IMR-90 (cell line): ENCODE measurements at regions not wholly inside any gene's neighbourhood (a gene's known extent, or its start where the extent isn't known, plus 50 kb on each side); places are given as distances from the start of the nearest gene placed in this dataset.

Experiments used
- ATAC-seq: fragments of 200-7000 bp; cut with Tn5 transposase; 2 replicates; pipeline ENCODE4 v1.9.1; 2020; ENCODE audit warnings: low read depth, mild to moderate bottlenecking, moderate library complexity
- BruUV-seq: library from RNA; stranded (reverse); fragments of 400-500 nt; replicated peaks from 2 replicates; lab custom pipeline; 2021; lab: Mats Ljungman, UMichigan
- CTCF ChIA-PET: fragments of 300-600 bp; formaldehyde crosslinking; extraction: SDS; loops from one replicate; lab custom pipeline; 2021; ENCODE audit warnings: antibody characterized with exemption; lab: Yijun Ruan, JAX
- POLR2A ChIA-PET: fragments of 300-600 bp; sonication (Branson Sonifier 250); formaldehyde crosslinking; loops from one replicate; lab custom pipeline; 2022; ENCODE audit warnings: antibody characterized with exemption; ENCODE audit not compliant: unreplicated experiment; lab: Charles Lee
- DNase-seq: peaks from one replicate; pipeline ENCODE4 v3.0.0; 2013
- H2AFZ ChIP-seq: replicated peaks from 2 replicates; pipeline ENCODE3; 2013; ENCODE audit warnings: low read length, mild to moderate bottlenecking; ENCODE audit not compliant: poor library complexity
- H2AK5ac ChIP-seq: 2 replicates; pipeline ENCODE4 v1.6.1; 2013; ENCODE audit warnings: low read depth, low read length, inconsistent platforms
- H2AK9ac ChIP-seq: replicated peaks from 2 replicates; pipeline ENCODE3; 2013; ENCODE audit warnings: mild to moderate bottlenecking, low read depth, low read length, moderate library complexity; ENCODE audit not compliant: poor library complexity
- H2BK120ac ChIP-seq: 2 replicates; pipeline ENCODE4 v1.6.1; 2013; ENCODE audit warnings: low read depth, low read length, inconsistent platforms
- H2BK15ac ChIP-seq: 3 replicates; pipeline ENCODE4 v1.6.1; 2013; ENCODE audit warnings: low read depth, low read length, inconsistent platforms
- H2BK20ac ChIP-seq: 2 replicates; pipeline ENCODE4 v1.6.1; 2013; ENCODE audit warnings: low read depth, mild to moderate bottlenecking, inconsistent platforms, low read length, moderate library complexity
- H2BK5ac ChIP-seq: 2 replicates; pipeline ENCODE4 v1.6.1; 2013; ENCODE audit warnings: mild to moderate bottlenecking, low read depth, low read length, inconsistent platforms; ENCODE audit not compliant: poor library complexity, severe bottlenecking
- H3K14ac ChIP-seq: replicated peaks from 2 replicates; pipeline ENCODE4 v1.6.1; 2013; ENCODE audit warnings: low read depth, low read length, inconsistent platforms
- H3K18ac ChIP-seq: 2 replicates; pipeline ENCODE4 v1.6.1; 2013; ENCODE audit warnings: low read depth, low read length, control low read depth
- H3K23ac ChIP-seq: 2 replicates; pipeline ENCODE4 v1.6.1; 2013; ENCODE audit warnings: low read depth, low read length, inconsistent platforms
- H3K27ac ChIP-seq: 2 replicates; pipeline ENCODE4 v1.5.1; 2013; ENCODE audit warnings: mild to moderate bottlenecking, control low read depth, low read length; ENCODE audit not compliant: insufficient read depth
- H3K27me3 ChIP-seq: 2 replicates; pipeline ENCODE4 v1.6.1; 2013; ENCODE audit warnings: low read length; ENCODE audit not compliant: control insufficient read depth, insufficient read depth
- H3K36me3 ChIP-seq: 2 replicates; pipeline ENCODE4 v1.6.1; 2013; ENCODE audit warnings: low read length, mixed read lengths; ENCODE audit not compliant: control insufficient read depth, insufficient read depth
- H3K4ac ChIP-seq: 2 replicates; pipeline ENCODE4 v1.6.1; 2013; ENCODE audit warnings: low read depth, low read length, inconsistent platforms
- H3K4me1 ChIP-seq: 2 replicates; pipeline ENCODE4 v1.6.1; 2013; ENCODE audit warnings: low read length, mixed read lengths; ENCODE audit not compliant: control insufficient read depth, insufficient read depth
- H3K4me2 ChIP-seq: 2 replicates; pipeline ENCODE4 v1.6.1; 2013; ENCODE audit warnings: low read depth, mild to moderate bottlenecking, control low read depth, low read length, moderate library complexity
- H3K4me3 ChIP-seq: 2 replicates; pipeline ENCODE4 v1.5.1; 2013; ENCODE audit warnings: low read depth, mild to moderate bottlenecking, control low read depth, low read length, moderate library complexity; ENCODE audit not compliant: insufficient read depth
- H3K56ac ChIP-seq: 2 replicates; pipeline ENCODE4 v1.6.1; 2013; ENCODE audit warnings: low read length, inconsistent platforms; ENCODE audit not compliant: insufficient read depth; ENCODE audit errors: extremely low read depth
- H3K79me1 ChIP-seq, 2 experiments: 2 replicates each; pipeline ENCODE4 v1.6.1; 2013; ENCODE audit warnings: low read length in 2 of 2, inconsistent platforms in 1 of 2, low read depth in 1 of 2
- H3K9ac ChIP-seq: 2 replicates; pipeline ENCODE4 v1.6.1; 2013; ENCODE audit warnings: low read depth, low read length, control low read depth
- H3K9me1 ChIP-seq: 2 replicates; pipeline ENCODE4 v1.6.1; 2013; ENCODE audit warnings: low read length, inconsistent platforms; ENCODE audit not compliant: insufficient read depth
- H3K9me3 ChIP-seq: 2 replicates; pipeline ENCODE4 v1.6.1; 2013; ENCODE audit warnings: low read length; ENCODE audit not compliant: control insufficient read depth, insufficient read depth
- H4K20me1 ChIP-seq: 2 replicates; pipeline ENCODE4 v1.6.1; 2013; ENCODE audit warnings: low read length, inconsistent platforms; ENCODE audit not compliant: insufficient read depth
- H4K5ac ChIP-seq: 2 replicates; pipeline ENCODE4 v1.6.1; 2013; ENCODE audit warnings: mild to moderate bottlenecking, low read depth, low read length, control low read depth
- H4K8ac ChIP-seq, 2 experiments: 2 replicates each; pipeline ENCODE4 v1.6.1; 2013; ENCODE audit warnings: low read depth in 2 of 2, low read length in 2 of 2, control low read depth in 1 of 2, inconsistent platforms in 1 of 2
- H4K91ac ChIP-seq: 2 replicates; pipeline ENCODE4 v1.6.1; 2013; ENCODE audit warnings: low read depth, low read length, inconsistent platforms; ENCODE audit not compliant: insufficient read depth
- BHLHE40 ChIP-seq: fragments of 150-350 bp; IDR thresholded peaks from 2 replicates; pipeline ENCODE4 v1.6.1; 2016; ENCODE audit warnings: mild to moderate bottlenecking, low read depth, low read length
- CEBPB ChIP-seq: IDR thresholded peaks from 2 replicates; pipeline ENCODE4 v1.6.1; 2012; ENCODE audit warnings: low read depth, low read length, improper control_type of control experiment
- CHD1 ChIP-seq: IDR thresholded peaks from 2 replicates; pipeline ENCODE4 v1.6.1; 2012; ENCODE audit warnings: low read depth, low read length, improper control_type of control experiment
- CTCF ChIP-seq: conservative IDR thresholded peaks from 2 replicates; pipeline ENCODE4 v1.5.1; 2012; ENCODE audit warnings: mild to moderate bottlenecking, low read depth, low read length, improper control_type of control experiment
- ELK1 ChIP-seq: fragments of 150-350 bp; IDR thresholded peaks from 2 replicates; pipeline ENCODE4 v1.6.1; 2016; ENCODE audit warnings: low read depth, mild to moderate bottlenecking, low read length, moderate library complexity, borderline replicate concordance
- FOS ChIP-seq: fragments of 150-350 bp; IDR thresholded peaks from 2 replicates; pipeline ENCODE4 v1.6.1; 2016; ENCODE audit warnings: low read depth, low read length
- MAFK ChIP-seq: IDR thresholded peaks from 2 replicates; pipeline ENCODE4 v1.6.1; 2012; ENCODE audit warnings: low read depth, low read length, improper control_type of control experiment
- MAZ ChIP-seq: IDR thresholded peaks from 2 replicates; pipeline ENCODE4 v1.6.1; 2012; ENCODE audit warnings: low read depth, mild to moderate bottlenecking, low read length, improper control_type of control experiment, moderate library complexity, borderline replicate concordance
- MXI1 ChIP-seq: IDR thresholded peaks from 2 replicates; pipeline ENCODE4 v1.6.1; 2012; ENCODE audit warnings: low read depth, mild to moderate bottlenecking, low read length, moderate library complexity, borderline replicate concordance
- POLR2A ChIP-seq: IDR thresholded peaks from 2 replicates; pipeline ENCODE4 v1.6.1; 2012; ENCODE audit warnings: mild to moderate bottlenecking, low read depth, low read length
- RAD21 ChIP-seq: IDR thresholded peaks from 2 replicates; pipeline ENCODE4 v1.6.1; 2012; ENCODE audit warnings: low read length, improper control_type of control experiment
- RCOR1 ChIP-seq: IDR thresholded peaks from 2 replicates; pipeline ENCODE4 v1.6.1; 2012; ENCODE audit warnings: mild to moderate bottlenecking, low read length, improper control_type of control experiment; ENCODE audit not compliant: insufficient replicate concordance
- RFX5 ChIP-seq: IDR thresholded peaks from 2 replicates; pipeline ENCODE4 v1.8.0; 2012; ENCODE audit warnings: low read depth, mild to moderate bottlenecking, low read length, moderate library complexity
- SMC3 ChIP-seq: fragments of 150-350 bp; IDR thresholded peaks from 2 replicates; pipeline ENCODE4 v1.6.1; 2016; ENCODE audit warnings: low read depth, mild to moderate bottlenecking, antibody characterized with exemption, low read length, moderate library complexity
- WGBS, 2 experiments: methylation state at CpG; one replicate each; pipeline versions ENCODE4 v1.1.5 to v1.1.7; 2013; ENCODE audit warnings: missing lambda C conversion rate in 2 of 2; ENCODE audit not compliant: insufficient read length in 1 of 2; ENCODE audit errors: extremely low coverage in 2 of 2; 5-methylcytosine and 5-hydroxymethylcytosine counted together
- dilution Hi-C: fragments of 300-500 bp; cut with HindIII; formaldehyde crosslinking; loops from one replicate; pipeline ENCODE4 v1.14.3; 2018; ENCODE audit warnings: low sequenced_read_pairs; ENCODE audit not compliant: unreplicated experiment
- in situ Hi-C: fragments of 300-500 bp; cut with MboI; formaldehyde crosslinking; loops from 3 replicates; pipeline ENCODE4 v1.14.3; 2019; ENCODE audit warnings: low sequenced_read_pairs, inconsistent platforms, mixed read lengths
- intact Hi-C: fragments of 100-400 bp; cut with micrococcal nuclease; formaldehyde crosslinking; loops from 2 replicates; pipeline ENCODE4 v1.10.0; 2022
- TF ChIP-seq, protein P1 (sequence below): fragments of 150-350 bp; IDR thresholded peaks from 2 replicates; pipeline ENCODE4 v1.6.1; 2017; ENCODE audit warnings: mild to moderate bottlenecking, antibody characterized with exemption, low read length, low read depth

DNA sequence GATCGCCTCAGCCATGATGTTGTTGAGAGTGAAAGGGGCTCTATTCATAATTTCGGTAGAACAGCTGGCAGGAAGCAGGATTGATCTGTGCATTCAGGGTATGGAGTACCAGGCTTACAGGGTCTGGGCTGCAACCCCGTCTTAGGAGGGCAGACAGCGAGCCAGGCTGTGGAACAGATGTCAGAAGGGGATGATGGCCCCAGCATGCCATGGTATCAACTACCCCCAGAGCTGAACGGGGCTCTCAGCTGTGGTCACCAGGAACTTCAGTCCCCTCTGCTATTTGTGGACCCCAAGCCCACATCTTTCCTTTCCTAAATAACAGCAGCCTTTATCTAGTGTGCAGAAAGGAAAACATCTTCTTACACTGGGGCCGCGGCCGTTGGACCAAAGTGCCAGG is 422.2 kb upstream of the SALL3 start:
- Histone ChIP-seq H2AFZ (no peak overlapping the region), H3K56ac (no peak overlapping the region), H2BK120ac (no peak overlapping the region), H2AK9ac (no peak overlapping the region), H2BK20ac (no peak overlapping the region), H4K5ac (no peak overlapping the region), H2BK5ac (no peak overlapping the region), H3K36me3 (no peaks in the 10 kb centered on the region), H4K8ac (no peak overlapping the region), H3K23ac (no peak overlapping the region), H3K14ac (no peak overlapping the region), H3K27ac (no peak overlapping the region), H3K9ac (no peak overlapping the region), H3K27me3 (no peaks in the 10 kb centered on the region), H4K20me1 (no peaks in the 10 kb centered on the region), H3K18ac (no peak overlapping the region), H3K4ac (no peak overlapping the region), H3K4me2 (no peak overlapping the region), H4K91ac (no peak overlapping the region), H3K9me1 (no peaks in the 10 kb centered on the region), H3K9me3 (peaks cover 41% of the 10 kb centered on the region), H3K79me1 (no peaks in the 10 kb centered on the region), H2BK15ac (no peak overlapping the region), H3K4me1 (no peaks in the 10 kb centered on the region), H2AK5ac (no peak overlapping the region), H3K4me3 (no peak overlapping the region)
- no peak for TF ChIP-seq RFX5
- TF ChIP-seq CHD1: no peak
- TF ChIP-seq SMC3: no peak
- no peak for TF ChIP-seq RAD21
- TF ChIP-seq CEBPB: no peak
- no peak for TF ChIP-seq BHLHE40
- no peak for TF ChIP-seq FOS
- TF ChIP-seq MAFK: no peak
- no peak for TF ChIP-seq RCOR1
- no peak for TF ChIP-seq POLR2A
- no peak for TF ChIP-seq ELK1
- TF ChIP-seq MAZ: no peak
- TF ChIP-seq, protein P1, sequence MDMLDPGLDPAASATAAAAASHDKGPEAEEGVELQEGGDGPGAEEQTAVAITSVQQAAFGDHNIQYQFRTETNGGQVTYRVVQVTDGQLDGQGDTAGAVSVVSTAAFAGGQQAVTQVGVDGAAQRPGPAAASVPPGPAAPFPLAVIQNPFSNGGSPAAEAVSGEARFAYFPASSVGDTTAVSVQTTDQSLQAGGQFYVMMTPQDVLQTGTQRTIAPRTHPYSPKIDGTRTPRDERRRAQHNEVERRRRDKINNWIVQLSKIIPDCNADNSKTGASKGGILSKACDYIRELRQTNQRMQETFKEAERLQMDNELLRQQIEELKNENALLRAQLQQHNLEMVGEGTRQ: no peak
- no peak for TF ChIP-seq CTCF
- no peak for TF ChIP-seq MXI1
- intact Hi-C loops: no loop called here
- ChIA-PET POLR2A (no interaction called here), CTCF (no interaction called here)
- dilution Hi-C loops: no loop called here
- DNase-seq: no peak
- no peak for ATAC-seq
- in situ Hi-C loops: no loop called here
- 80% methylated on average over 1 of the region's 8 CpGs; no CpG with 5 or more reads in 1 of the 2 experiments for WGBS, 2 experiments
- BruUV-seq: no TSS peak
